B cell (primary cell): ENCODE measurements at regions not wholly inside any gene's neighbourhood (a gene's known extent, or its start where the extent isn't known, plus 50 kb on each side); places are given as distances from the start of the nearest gene placed in this dataset.

Experiments used
- EZH2 ChIP-seq: IDR thresholded peaks from 2 replicates; pipeline ENCODE4 v1.6.1; 2012; ENCODE audit warnings: borderline replicate concordance, low read depth, mild to moderate bottlenecking, moderate library complexity, low read length; ENCODE audit not compliant: insufficient read depth, poor library complexity, severe bottlenecking
- TF ChIP-seq, protein P1 (sequence below): fragments of 200-600 bp; IDR thresholded peaks from one replicate; pipeline ENCODE4 v1.8.0; 2022; ENCODE audit warnings: antibody characterized with exemption, mild to moderate bottlenecking

DNA sequence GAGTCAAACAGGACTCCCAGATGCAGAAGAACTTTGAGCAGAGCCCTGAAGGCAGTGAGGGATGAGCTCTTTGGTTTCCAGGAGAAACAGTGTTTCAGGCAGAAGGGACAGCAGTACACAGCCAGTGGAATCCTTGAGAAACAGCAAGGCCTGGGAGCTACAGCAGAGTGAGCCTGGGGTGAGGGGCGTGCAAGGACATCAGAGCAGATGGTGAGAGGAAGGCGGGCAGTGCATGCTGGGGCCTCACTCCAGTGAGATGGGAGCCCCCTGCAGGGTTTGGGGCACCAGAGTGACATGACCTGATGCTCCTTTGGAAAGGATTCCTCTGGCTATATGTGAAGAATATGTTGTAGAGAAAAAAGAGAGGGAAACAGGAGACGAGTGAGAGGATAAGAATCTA lies 98.1 kb upstream of the EGFL6 start:
- TF ChIP-seq, protein P1, sequence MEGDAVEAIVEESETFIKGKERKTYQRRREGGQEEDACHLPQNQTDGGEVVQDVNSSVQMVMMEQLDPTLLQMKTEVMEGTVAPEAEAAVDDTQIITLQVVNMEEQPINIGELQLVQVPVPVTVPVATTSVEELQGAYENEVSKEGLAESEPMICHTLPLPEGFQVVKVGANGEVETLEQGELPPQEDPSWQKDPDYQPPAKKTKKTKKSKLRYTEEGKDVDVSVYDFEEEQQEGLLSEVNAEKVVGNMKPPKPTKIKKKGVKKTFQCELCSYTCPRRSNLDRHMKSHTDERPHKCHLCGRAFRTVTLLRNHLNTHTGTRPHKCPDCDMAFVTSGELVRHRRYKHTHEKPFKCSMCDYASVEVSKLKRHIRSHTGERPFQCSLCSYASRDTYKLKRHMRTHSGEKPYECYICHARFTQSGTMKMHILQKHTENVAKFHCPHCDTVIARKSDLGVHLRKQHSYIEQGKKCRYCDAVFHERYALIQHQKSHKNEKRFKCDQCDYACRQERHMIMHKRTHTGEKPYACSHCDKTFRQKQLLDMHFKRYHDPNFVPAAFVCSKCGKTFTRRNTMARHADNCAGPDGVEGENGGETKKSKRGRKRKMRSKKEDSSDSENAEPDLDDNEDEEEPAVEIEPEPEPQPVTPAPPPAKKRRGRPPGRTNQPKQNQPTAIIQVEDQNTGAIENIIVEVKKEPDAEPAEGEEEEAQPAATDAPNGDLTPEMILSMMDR, result no peak
- TF ChIP-seq EZH2, result no peak
